ENCODE measurements at regions not wholly inside any gene's neighbourhood (a gene's known extent, or its start where the extent isn't known, plus 50 kb on each side); places are given as distances from the start of the nearest gene placed in this dataset.
A peak's percentile ranks its signal among the peaks of the same experiment; 100 is the strongest.

GRCh38 chr14:65260786-65261185 is 151.7 kb upstream of the FUT8 start:
- no peak for DNase-seq
- Histone ChIP-seq H3K36me3 (replicated peaks in 1 of 2; ENCODE audit: control insufficient read depth in 1 of 2, insufficient read depth in 2 of 2, low read length in 1 of 2) (no peaks in the 10 kb centered on the region), H3F3A (replicated peaks; ENCODE audit: insufficient read depth) (peaks cover 18% of the 10 kb centered on the region), H3K27ac (ENCODE audit: low read depth in 2 of 2, low read length in 1 of 2) (peak overlapping the region in 1 of 2 experiments; percentile 56; a peak in 2 of 4 replicates), H3K9ac (no peak overlapping the region), H3K4me1 (ENCODE audit: control insufficient read depth in 1 of 2, insufficient read depth in 2 of 2, low read depth in 1 of 2, low read length in 1 of 2) (peaks cover 7% of the 10 kb centered on the region in 2 experiments; a peak in 2 of 4 replicates), H3K27me3 (ENCODE audit: insufficient read depth) (no peaks in the 10 kb centered on the region), H3K79me2 (ENCODE audit: insufficient read depth) (no peaks in the 10 kb centered on the region), H3K9me3 (no peaks in the 10 kb centered on the region), H3K9me2 (no peaks in the 10 kb centered on the region), H4K20me1 (ENCODE audit: insufficient read depth) (no peaks in the 10 kb centered on the region), H3K4me2 (no peak overlapping the region), H2AFZ (ENCODE audit: low read depth) (no peak overlapping the region), H3K4me3 (ENCODE audit: low read depth in 2 of 2, low read length in 1 of 2) (no peak overlapping the region)
- WGBS (ENCODE audit: low lambda C conversion rate) = 76% methylated on average over 2 of the region's 2 CpGs
- TF ChIP-seq NRF1 (IDR thresholded peaks at IDR 0.05; ENCODE audit: low read depth, low read length) (no peak), GATA2 (CRISPR knock-in tag; IDR thresholded peaks at IDR 0.05) (no peak), YY1 (IDR thresholded peaks at IDR 0.05; ENCODE audit: low read depth) (no peak), TEAD4 (IDR thresholded peaks at IDR 0.05; ENCODE audit: borderline replicate concordance, insufficient read depth) (0 out of 2 replicates have a peak, but pooled peaks have one; percentile 14), EZH2phosphoT487 (IDR thresholded peaks at IDR 0.05; ENCODE audit: borderline replicate concordance, low read depth) (no peak), MEF2A (IDR thresholded peaks at IDR 0.05; ENCODE audit: borderline replicate concordance, low read depth) (no peak), SMC3 (IDR thresholded peaks at IDR 0.05; ENCODE audit: low read depth, low read length) (no peak), EP300 (IDR thresholded peaks at IDR 0.05; ENCODE audit: borderline replicate concordance in 1 of 2, low read depth in 1 of 2, low read length in 1 of 2) (peak in 1 of 2 experiments; percentile 14; a peak in 1 of 4 replicates), TCF12 (IDR thresholded peaks at IDR 0.05) (peak; percentile 94), POLR2AphosphoS5 (IDR thresholded peaks at IDR 0.05; ENCODE audit: low read depth, low read length) (no peak; the same call in 1 of the 2 replicates), RCOR1 (IDR thresholded peaks at IDR 0.05; ENCODE audit: low read length) (no peak), PBX3 (IDR thresholded peaks at IDR 0.05) (peak; percentile 17; the same call in 1 of the 2 replicates)
- CTCF ChIA-PET = no interaction called here
- POLR2A ChIA-PET = no interaction called here

DNA sequence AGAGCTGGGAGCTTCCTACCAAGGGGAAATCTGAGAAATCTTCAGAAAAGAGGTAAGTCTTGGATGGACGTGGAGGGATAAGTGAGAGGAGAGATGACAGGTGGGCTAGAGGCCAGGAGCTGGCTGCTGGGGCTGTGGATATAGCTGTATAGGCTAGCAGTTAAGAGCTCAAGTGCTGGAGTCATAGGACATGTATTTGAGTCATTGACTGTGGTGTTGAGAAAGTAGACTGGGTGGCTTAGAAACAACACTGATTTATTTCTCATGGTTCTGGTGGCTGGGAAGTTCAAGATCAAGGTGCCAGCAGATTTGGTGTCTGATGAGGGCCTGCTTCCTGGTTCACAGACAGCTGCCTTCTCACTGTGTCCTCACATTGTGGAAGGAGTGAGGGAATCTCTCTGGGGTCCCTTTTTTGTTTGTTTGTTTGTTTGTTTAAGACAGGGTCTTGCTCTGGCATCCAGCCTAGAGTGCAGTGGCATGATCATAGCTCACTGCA is 151.1 kb upstream of the FUT8 start:
- Histone ChIP-seq H3K4me2 (no peak overlapping the region), H3K9me2 (no peaks in the 10 kb centered on the region), H4K20me1 (ENCODE audit: insufficient read depth) (no peaks in the 10 kb centered on the region), H3K9ac (no peak overlapping the region), H3K4me3 (ENCODE audit: low read depth in 2 of 2, low read length in 1 of 2) (no peak overlapping the region), H3F3A (replicated peaks; ENCODE audit: insufficient read depth) (peaks cover 12% of the 10 kb centered on the region), H3K36me3 (replicated peaks in 1 of 2; ENCODE audit: control insufficient read depth in 1 of 2, insufficient read depth in 2 of 2, low read length in 1 of 2) (no peaks in the 10 kb centered on the region), H3K79me2 (ENCODE audit: insufficient read depth) (no peaks in the 10 kb centered on the region), H3K9me3 (no peaks in the 10 kb centered on the region), H3K27me3 (ENCODE audit: insufficient read depth) (no peaks in the 10 kb centered on the region), H3K4me1 (ENCODE audit: control insufficient read depth in 1 of 2, insufficient read depth in 2 of 2, low read depth in 1 of 2, low read length in 1 of 2) (peaks cover 0 to 7% of the 10 kb centered on the region in 2 experiments; a peak in 2 of 4 replicates), H3K27ac (ENCODE audit: low read depth in 2 of 2, low read length in 1 of 2) (peak overlapping the region in 1 of 2 experiments; percentile 28; a peak in 2 of 4 replicates), H2AFZ (ENCODE audit: low read depth) (no peak overlapping the region)
- WGBS (ENCODE audit: low lambda C conversion rate) = 89% methylated on average over 1 of the region's 1 CpG
- DNase-seq = no peak
- ChIA-PET CTCF (no interaction called here), POLR2A (no interaction called here)
- TF ChIP-seq RAD21 (IDR thresholded peaks at IDR 0.05; ENCODE audit: low read length) = no peak
- no peak for TF ChIP-seq MAX (IDR thresholded peaks at IDR 0.05; ENCODE audit: low read depth)
- no peak for TF ChIP-seq NFIC (IDR thresholded peaks at IDR 0.05; ENCODE audit: borderline replicate concordance)
- no peak for TF ChIP-seq REST (IDR thresholded peaks at IDR 0.05; ENCODE audit: low read depth, low read length)
- no peak for TF ChIP-seq PBX3 (IDR thresholded peaks at IDR 0.05)
- no peak for TF ChIP-seq RFX5 (IDR thresholded peaks at IDR 0.05; ENCODE audit: low read length)
- TF ChIP-seq NRF1 (IDR thresholded peaks at IDR 0.05; ENCODE audit: low read depth, low read length) = no peak
- TF ChIP-seq, protein P1, sequence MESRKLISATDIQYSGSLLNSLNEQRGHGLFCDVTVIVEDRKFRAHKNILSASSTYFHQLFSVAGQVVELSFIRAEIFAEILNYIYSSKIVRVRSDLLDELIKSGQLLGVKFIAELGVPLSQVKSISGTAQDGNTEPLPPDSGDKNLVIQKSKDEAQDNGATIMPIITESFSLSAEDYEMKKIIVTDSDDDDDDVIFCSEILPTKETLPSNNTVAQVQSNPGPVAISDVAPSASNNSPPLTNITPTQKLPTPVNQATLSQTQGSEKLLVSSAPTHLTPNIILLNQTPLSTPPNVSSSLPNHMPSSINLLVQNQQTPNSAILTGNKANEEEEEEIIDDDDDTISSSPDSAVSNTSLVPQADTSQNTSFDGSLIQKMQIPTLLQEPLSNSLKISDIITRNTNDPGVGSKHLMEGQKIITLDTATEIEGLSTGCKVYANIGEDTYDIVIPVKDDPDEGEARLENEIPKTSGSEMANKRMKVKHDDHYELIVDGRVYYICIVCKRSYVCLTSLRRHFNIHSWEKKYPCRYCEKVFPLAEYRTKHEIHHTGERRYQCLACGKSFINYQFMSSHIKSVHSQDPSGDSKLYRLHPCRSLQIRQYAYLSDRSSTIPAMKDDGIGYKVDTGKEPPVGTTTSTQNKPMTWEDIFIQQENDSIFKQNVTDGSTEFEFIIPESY (IDR thresholded peaks at IDR 0.05; ENCODE audit: borderline replicate concordance, low read depth) = no peak
- no peak for TF ChIP-seq RXRA (IDR thresholded peaks at IDR 0.05; ENCODE audit: borderline replicate concordance, low read depth)
- TF ChIP-seq FOXJ3 (CRISPR knock-in tag; IDR thresholded peaks at IDR 0.05) = no peak

All from SK-N-SH (cell line).